ENCODE measurements at regions not wholly inside any gene's neighbourhood (a gene's known extent, or its start where the extent isn't known, plus 50 kb on each side); places are given as distances from the start of the nearest gene placed in this dataset.
A peak's percentile ranks its signal among the peaks of the same experiment; 100 is the strongest.

GRCh38 chr20:23230766-23231385, 119.7 kb upstream of the NXT1 start:
- no peak overlapping the region for H3K4me3 ChIP-seq (ENCODE audit: low read depth, low read length)
- in situ Hi-C loops (cut with HindIII; ENCODE audit: low sequenced_read_pairs): no loop called here
- no peak for DNase-seq (ENCODE audit: low read depth)
- TF ChIP-seq CTCF (IDR thresholded peaks at IDR 0.05; ENCODE audit: low read depth, low read length, missing control alignments): no peak

GRCh38 chr20:23229989-23230388, 120.6 kb upstream of the NXT1 start:
- in situ Hi-C loops (cut with HindIII; ENCODE audit: low sequenced_read_pairs): no loop called here
- no peak for DNase-seq (ENCODE audit: low read depth)
- H3K4me3 ChIP-seq (ENCODE audit: low read depth, low read length): no peak overlapping the region
- TF ChIP-seq CTCF (IDR thresholded peaks at IDR 0.05; ENCODE audit: low read depth, low read length, missing control alignments): no peak

- H3K4me3 ChIP-seq (ENCODE audit: low read depth, low read length): no peak overlapping the region
- no peak for TF ChIP-seq CTCF (IDR thresholded peaks at IDR 0.05; ENCODE audit: low read depth, low read length, missing control alignments)
- in situ Hi-C loops (cut with HindIII; ENCODE audit: low sequenced_read_pairs): no loop called here
- peak; percentile 41 for DNase-seq (ENCODE audit: low read depth)
Observed at GRCh38 chr20:23228912-23229311, 121.7 kb upstream of the NXT1 start.

GRCh38 chr20:23227976-23228375, 122.6 kb upstream of the NXT1 start:
- no peak for TF ChIP-seq CTCF (IDR thresholded peaks at IDR 0.05; ENCODE audit: low read depth, low read length, missing control alignments)
- no peak for DNase-seq (ENCODE audit: low read depth)
- H3K4me3 ChIP-seq (ENCODE audit: low read depth, low read length): no peak overlapping the region
- in situ Hi-C loops (cut with HindIII; ENCODE audit: low sequenced_read_pairs): no loop called here

- in situ Hi-C loops (cut with HindIII; ENCODE audit: low sequenced_read_pairs): no loop called here
- DNase-seq (ENCODE audit: low read depth): no peak
- H3K4me3 ChIP-seq (ENCODE audit: low read depth, low read length): no peak overlapping the region
- no peak for TF ChIP-seq CTCF (IDR thresholded peaks at IDR 0.05; ENCODE audit: low read depth, low read length, missing control alignments)
Observed at GRCh38 chr20:23227274-23227673, 123.3 kb upstream of the NXT1 start.

- DNase-seq (ENCODE audit: low read depth): no peak
- TF ChIP-seq CTCF (IDR thresholded peaks at IDR 0.05; ENCODE audit: low read depth, low read length, missing control alignments): no peak
- no peak overlapping the region for H3K4me3 ChIP-seq (ENCODE audit: low read depth, low read length)
- in situ Hi-C loops (cut with HindIII; ENCODE audit: low sequenced_read_pairs): no loop called here
Observed at GRCh38 chr20:23226612-23227265, 123.9 kb upstream of the NXT1 start.

Data from astrocyte of the cerebellum (primary cell).